ENCODE measurements at regions not wholly inside any gene's neighbourhood (a gene's known extent, or its start where the extent isn't known, plus 50 kb on each side); places are given as distances from the start of the nearest gene placed in this dataset.

- TF ChIP-seq ZNF565 (CRISPR knock-in tag; conservative IDR thresholded peaks at IDR 0.05; ENCODE audit: low read depth) (no peak), TOX (CRISPR knock-in tag; IDR thresholded peaks at IDR 0.05; ENCODE audit: borderline replicate concordance) (no peak), CREB5 (CRISPR knock-in tag; IDR thresholded peaks at IDR 0.05; ENCODE audit: low read depth) (no peak), RARB (CRISPR knock-in tag; IDR thresholded peaks at IDR 0.05) (no peak), TSHZ2 (CRISPR knock-in tag; IDR thresholded peaks at IDR 0.05) (no peak), ZNF70 (CRISPR knock-in tag; IDR thresholded peaks at IDR 0.05) (no peak), PATZ1 (CRISPR knock-in tag; IDR thresholded peaks at IDR 0.05; ENCODE audit: borderline replicate concordance) (no peak), ZC3H10 (CRISPR knock-in tag; IDR thresholded peaks at IDR 0.05) (no peak), CSDC2 (CRISPR knock-in tag; IDR thresholded peaks at IDR 0.05) (no peak), CSRNP3 (CRISPR knock-in tag; IDR thresholded peaks at IDR 0.05) (no peak), SNAI2 (CRISPR knock-in tag; IDR thresholded peaks at IDR 0.05) (no peak), ARNTL (CRISPR knock-in tag; IDR thresholded peaks at IDR 0.05; ENCODE audit: borderline replicate concordance, low read depth) (no peak), OSR1 (CRISPR knock-in tag; IDR thresholded peaks at IDR 0.05) (no peak)
These were observed 66.8 kb upstream of the SPANXN2 start for GRCh38 chrX:143787341-143787740.
